CD14-positive monocyte (primary cell): ENCODE measurements at regions not wholly inside any gene's neighbourhood (a gene's known extent, or its start where the extent isn't known, plus 50 kb on each side); places are given as distances from the start of the nearest gene placed in this dataset.
A peak's percentile ranks its signal among the peaks of the same experiment; 100 is the strongest.

Experiments
- DNase-seq, 3 donors: peaks; one replicate each; pipeline ENCODE4 v3.0.0-alpha.2; 2011 to 2022
- H2AFZ ChIP-seq: 2 replicates; pipeline ENCODE4 v1.6.0; 2012; ENCODE audit warnings: mild to moderate bottlenecking, low read depth, low read length, inconsistent platforms; ENCODE audit not compliant: insufficient read depth, poor library complexity, severe bottlenecking
- H3K27ac ChIP-seq, 2 donors: 1 replicate in 1 of 2; 2 replicates in 1 of 2; pipeline ENCODE4 v1.5.1; 2012 to 2013; ENCODE audit warnings: low read length in 2 of 2, control low read depth in 1 of 2, inconsistent platforms in 1 of 2, low read depth in 1 of 2, mild to moderate bottlenecking in 1 of 2
- H3K27me3 ChIP-seq, 2 donors: one replicate each; pipeline versions ENCODE4 v1.6.0 to v1.6.1; 2011 to 2013; ENCODE audit warnings: low read length in 2 of 2; ENCODE audit not compliant: control insufficient read depth in 2 of 2, insufficient read depth in 2 of 2
- H3K36me3 ChIP-seq, 2 donors: replicated peaks in 1 of 2; 1 replicate in 1 of 2; 2 replicates in 1 of 2; pipeline versions ENCODE4 v1.5.1 to v1.6.1; 2012 to 2013; ENCODE audit warnings: low read length in 2 of 2, control low read depth in 1 of 2, inconsistent platforms in 1 of 2, mild to moderate bottlenecking in 1 of 2; ENCODE audit not compliant: insufficient read depth in 2 of 2, control insufficient read depth in 1 of 2
- H3K4me1 ChIP-seq, 2 donors: 1 replicate in 1 of 2; 2 replicates in 1 of 2; pipeline versions ENCODE4 v1.5.1 to v1.6.1; 2012 to 2013; ENCODE audit warnings: low read length in 2 of 2, control low read depth in 1 of 2, inconsistent platforms in 1 of 2, mild to moderate bottlenecking in 1 of 2, moderate library complexity in 1 of 2; ENCODE audit not compliant: insufficient read depth in 2 of 2, control insufficient read depth in 1 of 2
- H3K4me2 ChIP-seq: replicated peaks from 2 replicates; pipeline ENCODE3; 2012; ENCODE audit warnings: low read length, moderate library complexity, mild to moderate bottlenecking; ENCODE audit not compliant: poor library complexity, severe bottlenecking; ENCODE audit errors: extremely low read depth
- H3K4me3 ChIP-seq, 3 experiments: fragments of 200-600 bp in 1 of 3; sonication (generic) in 1 of 3; replicated peaks in 1 of 3; 1 replicate in 2 of 3; 2 replicates in 1 of 3; pipeline ENCODE4 v1.5.1; 2011 to 2013; ENCODE audit warnings: low read length in 3 of 3, mild to moderate bottlenecking in 3 of 3, control low read depth in 2 of 3, low read depth in 2 of 3, inconsistent platforms in 1 of 3, moderate library complexity in 1 of 3
- H3K79me2 ChIP-seq: 2 replicates; pipeline ENCODE4 v1.6.0; 2012; ENCODE audit warnings: mild to moderate bottlenecking, control low read depth, inconsistent platforms, low read length, moderate library complexity; ENCODE audit not compliant: insufficient read depth
- H3K9ac ChIP-seq: 2 replicates; pipeline ENCODE4 v1.6.0; 2017; ENCODE audit warnings: low read length, mild to moderate bottlenecking; ENCODE audit not compliant: insufficient read depth, poor library complexity, severe bottlenecking
- H3K9me3 ChIP-seq, 2 donors: replicated peaks in 1 of 2; 1 replicate in 1 of 2; 2 replicates in 1 of 2; pipeline versions ENCODE4 v1.5.1 to v1.6.1; 2012 to 2013; ENCODE audit warnings: low read length in 2 of 2, control low read depth in 1 of 2; ENCODE audit not compliant: control insufficient read depth in 1 of 2, insufficient read depth in 1 of 2
- H4K20me1 ChIP-seq: 2 replicates; pipeline ENCODE4 v1.6.0; 2012; ENCODE audit warnings: mild to moderate bottlenecking, low read length, control low read depth, moderate library complexity; ENCODE audit not compliant: insufficient read depth
- H3K27ac Mint-ChIP-seq, 7 donors: one replicate each; pipeline ENCODE4 v1.8.0; 2020; ENCODE audit warnings: mild to moderate bottlenecking in 7 of 7, mixed read lengths in 7 of 7, moderate library complexity in 6 of 7, inconsistent platforms in 2 of 7
- H3K27me3 Mint-ChIP-seq, 3 donors: one replicate each; pipeline ENCODE4 v1.8.0; 2021 to 2022; ENCODE audit warnings: low read depth in 3 of 3, mild to moderate bottlenecking in 3 of 3, mixed read lengths in 3 of 3, moderate library complexity in 3 of 3, inconsistent platforms in 1 of 3
- H3K36me3 Mint-ChIP-seq, 2 donors: one replicate each; pipeline ENCODE4 v1.8.0; 2020; ENCODE audit warnings: mixed read lengths in 2 of 2, inconsistent platforms in 1 of 2, mild to moderate bottlenecking in 1 of 2
- H3K4me1 Mint-ChIP-seq: one replicate; pipeline ENCODE4 v1.8.0; 2020; ENCODE audit warnings: mild to moderate bottlenecking, mixed read lengths
- H3K4me3 Mint-ChIP-seq, 2 donors: one replicate each; pipeline ENCODE4 v1.8.0; 2020; ENCODE audit warnings: mild to moderate bottlenecking in 2 of 2, mixed read lengths in 2 of 2, moderate library complexity in 1 of 2
- H3K9me3 Mint-ChIP-seq, 7 donors: one replicate each; pipeline ENCODE4 v1.8.0; 2020 to 2022; ENCODE audit warnings: mixed read lengths in 7 of 7, mild to moderate bottlenecking in 6 of 7, moderate library complexity in 6 of 7, inconsistent platforms in 2 of 7
- WGBS: methylation state at CpG from one replicate; pipeline ENCODE4 v1.1.5; 2013; ENCODE audit warnings: missing lambda C conversion rate; ENCODE audit not compliant: insufficient coverage; 5-methylcytosine and 5-hydroxymethylcytosine counted together
- intact Hi-C, 2 donors: fragments of 100-400 bp; cut with micrococcal nuclease; formaldehyde crosslinking; loops; one replicate each; pipeline versions ENCODE4 v1.15.0 to v1.15.1; 2023
- TF ChIP-seq, protein P1 (sequence below): fragments of 200-600 bp; IDR thresholded peaks from one replicate; pipeline ENCODE4 v1.8.0; 2022; ENCODE audit warnings: antibody characterized with exemption, mild to moderate bottlenecking

DNA sequence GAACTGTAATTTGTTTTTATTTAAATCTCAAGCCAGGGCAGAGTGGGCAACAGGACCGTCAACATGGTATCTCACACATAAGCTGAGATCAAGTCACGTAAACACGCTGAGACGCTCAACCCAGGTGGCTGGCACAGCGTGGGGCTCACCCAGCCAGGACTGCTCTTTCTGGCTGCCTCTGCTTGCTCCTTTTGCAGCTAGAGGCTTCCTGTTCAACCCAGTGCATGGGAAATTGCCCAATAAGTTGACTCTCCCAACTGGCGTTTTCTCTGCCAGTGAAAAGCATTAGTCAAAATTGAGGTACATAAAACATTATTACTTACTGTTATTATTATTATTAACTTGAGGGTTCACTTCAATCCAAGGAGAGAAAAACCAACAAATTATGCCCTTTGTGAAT, 398.1 kb downstream of the NR2F2 start:
- Mint-ChIP-seq H3K4me1 (peaks cover 24% of the 10 kb centered on the region), H3K27me3 (peaks cover 0 to 8% (median 0%) of the 10 kb centered on the region in 3 donors), H3K27ac (peak overlapping the region in 4 of 7 donors; percentile 30 to 60 (median 44)), H3K9me3 (peaks cover 0 to 11% (median 4%) of the 10 kb centered on the region in 7 donors), H3K4me3 (peak overlapping the region; percentile 27 to 65), H3K36me3 (no peaks in the 10 kb centered on the region)
- H2AFZ ChIP-seq, result peak overlapping the region; percentile 54
- no peaks in the 10 kb centered on the region for H4K20me1 ChIP-seq
- H3K9ac ChIP-seq, result no peak overlapping the region
- no peaks in the 10 kb centered on the region for H3K27me3 ChIP-seq
- H3K4me2 ChIP-seq, result peak overlapping the region; percentile 18
- H3K9me3 ChIP-seq, result no peaks in the 10 kb centered on the region
- intact Hi-C loops, result no loop called here
- TF ChIP-seq, protein P1, sequence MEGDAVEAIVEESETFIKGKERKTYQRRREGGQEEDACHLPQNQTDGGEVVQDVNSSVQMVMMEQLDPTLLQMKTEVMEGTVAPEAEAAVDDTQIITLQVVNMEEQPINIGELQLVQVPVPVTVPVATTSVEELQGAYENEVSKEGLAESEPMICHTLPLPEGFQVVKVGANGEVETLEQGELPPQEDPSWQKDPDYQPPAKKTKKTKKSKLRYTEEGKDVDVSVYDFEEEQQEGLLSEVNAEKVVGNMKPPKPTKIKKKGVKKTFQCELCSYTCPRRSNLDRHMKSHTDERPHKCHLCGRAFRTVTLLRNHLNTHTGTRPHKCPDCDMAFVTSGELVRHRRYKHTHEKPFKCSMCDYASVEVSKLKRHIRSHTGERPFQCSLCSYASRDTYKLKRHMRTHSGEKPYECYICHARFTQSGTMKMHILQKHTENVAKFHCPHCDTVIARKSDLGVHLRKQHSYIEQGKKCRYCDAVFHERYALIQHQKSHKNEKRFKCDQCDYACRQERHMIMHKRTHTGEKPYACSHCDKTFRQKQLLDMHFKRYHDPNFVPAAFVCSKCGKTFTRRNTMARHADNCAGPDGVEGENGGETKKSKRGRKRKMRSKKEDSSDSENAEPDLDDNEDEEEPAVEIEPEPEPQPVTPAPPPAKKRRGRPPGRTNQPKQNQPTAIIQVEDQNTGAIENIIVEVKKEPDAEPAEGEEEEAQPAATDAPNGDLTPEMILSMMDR, result no peak
- DNase-seq, result peak in 2 of 3 donors; percentile 26 to 37
- peaks cover 19% of the 10 kb centered on the region in 2 donors for H3K4me1 ChIP-seq
- H3K4me3 ChIP-seq, result no peak overlapping the region
- H3K36me3 ChIP-seq, result no peaks in the 10 kb centered on the region
- H3K27ac ChIP-seq, result peak overlapping the region in 1 of 2 donors; percentile 32
- WGBS, result 33% methylated on average over 5 of the region's 6 CpGs
- no peaks in the 10 kb centered on the region for H3K79me2 ChIP-seq

DNA sequence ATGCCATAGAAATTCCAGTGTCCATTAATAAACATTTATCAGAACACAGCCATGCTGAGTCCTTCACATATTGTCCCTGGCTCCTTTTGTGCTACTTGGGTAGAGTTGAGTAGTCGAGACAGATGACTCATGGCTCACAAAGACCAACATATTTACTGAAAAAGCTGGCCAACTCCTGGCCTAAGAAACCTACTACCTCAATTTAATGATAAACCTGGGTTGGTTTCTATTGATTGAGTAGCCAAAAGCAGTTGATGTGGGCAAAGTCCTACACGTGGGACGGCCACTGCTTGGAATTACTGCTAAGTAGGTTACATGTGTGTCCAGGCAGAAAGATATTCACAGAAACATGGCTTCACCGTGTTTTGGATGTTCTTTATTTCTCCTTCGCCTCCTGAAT, 402.2 kb downstream of the NR2F2 start:
- TF ChIP-seq, protein P1, result no peak
- DNase-seq, result no peak
- Mint-ChIP-seq H3K36me3 (no peaks in the 10 kb centered on the region), H3K4me1 (peaks cover 26% of the 10 kb centered on the region), H3K9me3 (peaks cover 0 to 6% (median 3%) of the 10 kb centered on the region in 7 donors), H3K4me3 (no peak overlapping the region), H3K27ac (no peak overlapping the region), H3K27me3 (peaks cover 0 to 5% (median 0%) of the 10 kb centered on the region in 3 donors)
- no peaks in the 10 kb centered on the region for H4K20me1 ChIP-seq
- no peak overlapping the region for H3K27ac ChIP-seq
- H3K27me3 ChIP-seq, result no peaks in the 10 kb centered on the region
- H3K4me3 ChIP-seq, result no peak overlapping the region
- no peaks in the 10 kb centered on the region for H3K9me3 ChIP-seq
- no peak overlapping the region for H2AFZ ChIP-seq
- intact Hi-C loops, result no loop called here
- H3K4me2 ChIP-seq, result no peak overlapping the region
- 93% methylated on average over 2 of the region's 5 CpGs for WGBS
- H3K4me1 ChIP-seq, result peaks cover 19 to 23% of the 10 kb centered on the region in 2 donors
- H3K79me2 ChIP-seq, result no peaks in the 10 kb centered on the region
- H3K36me3 ChIP-seq, result no peaks in the 10 kb centered on the region
- H3K9ac ChIP-seq, result no peak overlapping the region
